GM12875 (cell line): ENCODE measurements at regions not wholly inside any gene's neighbourhood (a gene's known extent, or its start where the extent isn't known, plus 50 kb on each side); places are given as distances from the start of the nearest gene placed in this dataset.

Experiments
- H3K4me3 ChIP-seq: one replicate; pipeline ENCODE4 v1.5.1; 2011; ENCODE audit warnings: low read depth, low read length, control low read depth
- CTCF ChIP-seq: IDR thresholded peaks from 2 replicates; pipeline ENCODE4 v1.5.1; 2011; ENCODE audit warnings: low read depth, mild to moderate bottlenecking, control low read depth, inconsistent platforms, low read length, moderate library complexity, borderline replicate concordance; ENCODE audit not compliant: insufficient read depth

- H3K4me3 ChIP-seq = no peak overlapping the region
- TF ChIP-seq CTCF = no peak
These were observed 85.4 kb upstream of the RALY start for GRCh38 chr20:33908336-33908735.

GRCh38 chr20:33908868-33909267, 84.8 kb upstream of the RALY start:
- no peak for TF ChIP-seq CTCF
- no peak overlapping the region for H3K4me3 ChIP-seq

- no peak for TF ChIP-seq CTCF
- H3K4me3 ChIP-seq = no peak overlapping the region
These were observed 84.3 kb upstream of the RALY start for GRCh38 chr20:33909331-33909921.

- TF ChIP-seq CTCF = no peak
- no peak overlapping the region for H3K4me3 ChIP-seq
These were observed 83.7 kb upstream of the RALY start for GRCh38 chr20:33910056-33910455.

- H3K4me3 ChIP-seq = no peak overlapping the region
- TF ChIP-seq CTCF = no peak
These were observed 83.0 kb upstream of the RALY start for GRCh38 chr20:33910529-33911327.

- TF ChIP-seq CTCF = no peak
- no peak overlapping the region for H3K4me3 ChIP-seq
These were observed 78.8 kb upstream of the RALY start for GRCh38 chr20:33914919-33915318.

GRCh38 chr20:33915726-33916331, 77.9 kb upstream of the RALY start:
- no peak overlapping the region for H3K4me3 ChIP-seq
- peak; percentile 86 for TF ChIP-seq CTCF
